Small intestine (tissue), 7 donors: ENCODE measurements at regions not wholly inside any gene's neighbourhood (a gene's known extent, or its start where the extent isn't known, plus 50 kb on each side); places are given as distances from the start of the nearest gene placed in this dataset.

ENCODE experiments used
- DNase-seq, 2 donors: peaks; one replicate each; pipeline versions ENCODE4 v3.0.0 to v3.0.0-alpha.2; 2013
- FAIRE-seq: peaks from 2 replicates; lab custom pipeline; 2012; peaks lifted over from hg19 to GRCh38; lab: Jason Lieb, UNC
- H3K27ac ChIP-seq, 3 donors: one replicate each; pipeline ENCODE4 v1.5.1; 2013; ENCODE audit warnings: low read length in 2 of 3, mild to moderate bottlenecking in 2 of 3, control low read depth in 1 of 3, inconsistent platforms in 1 of 3, low read depth in 1 of 3, moderate library complexity in 1 of 3
- H3K27me3 ChIP-seq, 3 donors: one replicate each; pipeline ENCODE4 v1.6.1; 2013; ENCODE audit warnings: low read length in 3 of 3, inconsistent platforms in 1 of 3; ENCODE audit not compliant: control insufficient read depth in 3 of 3, insufficient read depth in 3 of 3
- H3K36me3 ChIP-seq, 3 donors: one replicate each; pipeline ENCODE4 v1.6.1; 2013; ENCODE audit warnings: low read length in 3 of 3, inconsistent platforms in 1 of 3, low read depth in 1 of 3, mild to moderate bottlenecking in 1 of 3, moderate library complexity in 1 of 3; ENCODE audit not compliant: control insufficient read depth in 3 of 3, insufficient read depth in 2 of 3
- H3K4me1 ChIP-seq, 3 donors: one replicate each; pipeline ENCODE4 v1.6.1; 2013; ENCODE audit warnings: low read length in 2 of 3, inconsistent platforms in 1 of 3, low read depth in 1 of 3, mild to moderate bottlenecking in 1 of 3, moderate library complexity in 1 of 3; ENCODE audit not compliant: control insufficient read depth in 3 of 3, insufficient read depth in 2 of 3
- H3K4me3 ChIP-seq, 3 donors: one replicate each; pipeline ENCODE4 v1.5.1; 2013; ENCODE audit warnings: low read length in 3 of 3, control low read depth in 1 of 3, inconsistent platforms in 1 of 3, low read depth in 1 of 3, mild to moderate bottlenecking in 1 of 3, moderate library complexity in 1 of 3
- H3K9me3 ChIP-seq, 2 donors: one replicate each; pipeline ENCODE4 v1.6.1; 2013; ENCODE audit warnings: low read depth in 1 of 2, low read length in 1 of 2; ENCODE audit not compliant: control insufficient read depth in 2 of 2, insufficient read depth in 1 of 2
- WGBS, 3 donors: extraction: QIAGEN DNeasy Blood & Tissue Kit; methylation state at CpG; one replicate each; pipeline ENCODE4 v1.1.7; 2013; 5-methylcytosine and 5-hydroxymethylcytosine counted together
- donor health status: healthy with polysubstance abuse.
- donor health status: control.
- donor health status: control.
- donor health status: Bipolar disorder and iron deficiency.
- donor health status: healthy.

DNA sequence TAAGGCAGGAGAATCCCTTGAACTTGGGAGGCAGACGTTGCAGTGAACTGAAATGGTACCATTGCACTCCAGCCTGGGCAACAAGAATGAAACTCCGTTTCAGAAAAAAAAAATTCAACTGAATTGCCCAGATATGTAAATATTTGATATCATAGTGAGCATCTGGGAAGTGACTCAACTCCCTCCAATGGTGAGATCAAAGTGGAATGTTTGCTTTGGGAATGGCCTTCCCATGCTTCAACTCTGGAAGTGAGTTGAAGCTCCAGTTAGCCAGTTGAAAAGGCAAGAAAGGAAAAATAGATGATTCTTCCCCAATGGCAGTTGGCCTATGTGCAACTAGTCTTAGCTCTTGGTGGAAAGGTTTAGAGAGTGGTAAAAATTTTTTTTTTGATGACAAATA, 131.6 kb upstream of the CMC1 start:
- FAIRE-seq (no peak), DNase-seq (no peak)
- H3K4me1 ChIP-seq: no peaks in the 10 kb centered on the region
- H3K4me3 ChIP-seq: no peak overlapping the region
- no peak overlapping the region for H3K27ac ChIP-seq
- no peaks in the 10 kb centered on the region for H3K9me3 ChIP-seq
- WGBS, 3 donors: 50 to 69% (median 61%) methylated on average over 2 of the region's 2 CpGs
- H3K27me3 ChIP-seq: no peaks in the 10 kb centered on the region
- H3K36me3 ChIP-seq: no peaks in the 10 kb centered on the region

GRCh38 chr3:28110869-28111268, 130.6 kb upstream of the CMC1 start:
- no peaks in the 10 kb centered on the region for H3K9me3 ChIP-seq
- H3K4me3 ChIP-seq: no peak overlapping the region
- no peaks in the 10 kb centered on the region for H3K27me3 ChIP-seq
- H3K4me1 ChIP-seq: no peaks in the 10 kb centered on the region
- FAIRE-seq (no peak), DNase-seq (no peak)
- H3K27ac ChIP-seq: no peak overlapping the region
- H3K36me3 ChIP-seq: no peaks in the 10 kb centered on the region

DNA sequence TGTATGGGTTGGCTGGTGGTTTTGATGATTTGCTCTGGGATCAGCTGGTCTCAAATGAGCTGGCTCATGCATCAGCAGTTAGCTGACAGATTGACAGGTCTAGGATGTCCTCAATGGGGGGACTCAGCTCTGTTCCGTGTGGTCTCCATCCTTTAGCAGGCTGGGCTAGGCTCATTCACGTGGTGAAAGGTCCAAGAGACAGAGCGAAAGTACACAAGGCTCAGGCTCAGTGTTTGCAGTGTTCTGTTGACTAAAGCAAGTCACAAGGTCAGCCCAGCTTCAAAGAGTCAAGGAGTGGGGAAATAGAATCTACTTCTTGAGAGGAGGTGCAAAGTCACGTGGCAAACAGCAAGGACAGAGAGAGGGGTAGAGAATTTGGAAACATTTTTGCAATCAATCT, 126.5 kb upstream of the CMC1 start:
- 64 to 68% (median 67%) methylated on average over 4 of the region's 4 CpGs for WGBS, 3 donors
- H3K27me3 ChIP-seq: no peaks in the 10 kb centered on the region
- no peak overlapping the region for H3K27ac ChIP-seq
- H3K4me3 ChIP-seq: no peak overlapping the region
- DNase-seq (peak in 1 of 2 donors; percentile 16), FAIRE-seq (no peak)
- H3K9me3 ChIP-seq: no peaks in the 10 kb centered on the region
- H3K36me3 ChIP-seq: no peaks in the 10 kb centered on the region
- no peaks in the 10 kb centered on the region for H3K4me1 ChIP-seq

- Histone ChIP-seq H3K4me3 (no peak overlapping the region), H3K27ac (no peak overlapping the region), H3K27me3 (no peaks in the 10 kb centered on the region), H3K4me1 (no peaks in the 10 kb centered on the region), H3K36me3 (no peaks in the 10 kb centered on the region), H3K9me3 (no peaks in the 10 kb centered on the region)
- FAIRE-seq (no peak), DNase-seq (no peak)
- WGBS, 3 donors: 85 to 100% (median 100%) methylated on average over 1 of the region's 1 CpG
These were observed 126.1 kb upstream of the CMC1 start for GRCh38 chr3:28115316-28115715.

DNA sequence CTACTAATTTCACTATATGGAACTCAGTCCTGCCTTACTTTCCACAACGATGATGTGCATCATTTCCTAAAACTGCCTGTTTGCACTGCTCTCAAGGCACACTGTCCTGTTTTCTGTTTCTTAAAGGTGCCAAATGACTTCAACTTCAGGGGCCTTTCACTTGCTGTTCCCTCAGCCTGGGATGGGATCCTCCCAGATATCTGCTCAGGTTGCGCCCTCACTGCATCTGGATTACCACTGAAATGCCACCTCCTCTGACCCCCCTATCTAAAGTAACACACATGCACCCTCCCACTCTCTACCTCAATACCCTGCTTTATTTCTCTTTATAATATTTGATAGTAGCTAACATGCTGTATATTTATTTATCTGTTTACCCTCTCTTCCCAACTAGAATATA, 123.8 kb upstream of the CMC1 start:
- no peak for FAIRE-seq
- H3K4me1 ChIP-seq: no peaks in the 10 kb centered on the region

GRCh38 chr3:28118087-28118486, 123.3 kb upstream of the CMC1 start:
- Histone ChIP-seq H3K9me3 (no peaks in the 10 kb centered on the region), H3K4me1 (no peaks in the 10 kb centered on the region), H3K4me3 (no peak overlapping the region), H3K36me3 (no peaks in the 10 kb centered on the region), H3K27ac (no peak overlapping the region), H3K27me3 (no peaks in the 10 kb centered on the region)
- DNase-seq: no peak
- WGBS, 3 donors: 67 to 100% (median 75%) methylated on average over 1 of the region's 1 CpG
- no peak for FAIRE-seq

More for the DNA sequence above, 123.8 kb upstream of the CMC1 start:
- Histone ChIP-seq H3K4me3 (no peak overlapping the region), H3K27me3 (no peaks in the 10 kb centered on the region), H3K27ac (no peak overlapping the region), H3K36me3 (no peaks in the 10 kb centered on the region), H3K9me3 (no peaks in the 10 kb centered on the region)
- 92 to 96% (median 95%) methylated on average over 2 of the region's 2 CpGs for WGBS, 3 donors
- no peak for DNase-seq

DNA sequence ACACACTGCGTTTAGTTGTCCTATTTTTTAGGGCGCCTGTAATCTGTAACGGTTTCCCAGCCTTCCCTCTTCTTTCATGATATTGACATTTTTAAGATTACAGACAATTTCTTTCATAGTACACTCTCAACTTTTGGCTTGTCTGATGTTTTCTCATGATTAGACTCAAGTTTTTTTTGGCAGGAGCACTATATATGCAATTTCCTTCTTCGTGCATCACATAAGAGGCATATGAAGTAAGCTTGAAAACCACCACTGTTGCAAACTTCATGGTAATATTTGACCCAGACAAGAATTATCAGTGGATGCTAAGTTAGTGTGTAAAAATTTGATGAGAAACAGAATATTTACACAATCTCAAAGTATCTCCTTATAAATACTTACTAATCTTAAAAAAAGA, 119.2 kb upstream of the CMC1 start:
- Histone ChIP-seq H3K4me3 (no peak overlapping the region), H3K27me3 (peaks cover 0 to 2% (median 0%) of the 10 kb centered on the region in 3 donors), H3K4me1 (no peaks in the 10 kb centered on the region), H3K36me3 (no peaks in the 10 kb centered on the region), H3K27ac (no peak overlapping the region), H3K9me3 (no peaks in the 10 kb centered on the region)
- no peak for DNase-seq
- no peak for FAIRE-seq
- WGBS, 3 donors: 83 to 92% (median 89%) methylated on average over 4 of the region's 4 CpGs

DNA sequence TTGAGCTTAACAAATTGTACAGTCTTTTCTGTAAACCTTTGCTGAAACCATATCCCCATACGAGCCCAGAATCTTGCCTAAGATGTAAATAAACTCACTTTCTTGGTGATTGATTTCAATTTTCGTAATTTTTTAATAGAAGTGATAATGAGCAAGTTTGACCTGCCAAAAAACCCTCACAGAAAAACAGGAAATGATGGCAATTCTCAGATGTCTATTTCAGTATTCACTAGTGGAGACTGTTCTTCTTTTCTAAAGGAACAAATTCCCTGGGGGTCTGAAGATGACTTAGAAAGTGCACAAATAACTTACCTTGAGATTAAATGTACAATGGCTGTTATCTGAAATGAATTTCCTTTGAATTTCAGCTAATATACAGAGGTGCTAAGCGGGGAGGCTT, 116.5 kb upstream of the CMC1 start:
- DNase-seq (no peak), FAIRE-seq (no peak)
- WGBS, 3 donors: 71 to 88% (median 82%) methylated on average over 3 of the region's 3 CpGs
- Histone ChIP-seq H3K27ac (no peak overlapping the region), H3K27me3 (peaks cover 0 to 2% (median 0%) of the 10 kb centered on the region in 3 donors), H3K4me3 (no peak overlapping the region), H3K36me3 (no peaks in the 10 kb centered on the region), H3K4me1 (no peaks in the 10 kb centered on the region), H3K9me3 (no peaks in the 10 kb centered on the region)

GRCh38 chr3:28125342-28125741, 116.1 kb upstream of the CMC1 start:
- H3K4me3 ChIP-seq: no peak overlapping the region
- DNase-seq (no peak), FAIRE-seq (no peak)
- no peaks in the 10 kb centered on the region for H3K9me3 ChIP-seq
- H3K36me3 ChIP-seq: no peaks in the 10 kb centered on the region
- H3K27me3 ChIP-seq: peaks cover 0 to 2% (median 0%) of the 10 kb centered on the region in 3 donors
- no peak overlapping the region for H3K27ac ChIP-seq
- H3K4me1 ChIP-seq: no peaks in the 10 kb centered on the region
